ENCODE measurements at regions not wholly inside any gene's neighbourhood (a gene's known extent, or its start where the extent isn't known, plus 50 kb on each side); places are given as distances from the start of the nearest gene placed in this dataset.
"Not testable (repeated sequence)": the region's sequence is repeated elsewhere in the genome, so short reads cannot be mapped to it uniquely, and the experiment has no call there.

GRCh38 chr9:94482110-94482509 lies 72.8 kb upstream of the PCAT7 start:
- Histone ChIP-seq H3K79me2 (ENCODE audit: low read depth) (no peaks in the 10 kb centered on the region), H3K4me3 (no peak overlapping the region), H3K27ac (no peak overlapping the region), H4K20me1 (ENCODE audit: low read depth) (no peaks in the 10 kb centered on the region), H3K36me3 (no peaks in the 10 kb centered on the region), H3K9ac (no peak overlapping the region), H3K4me1 (no peaks in the 10 kb centered on the region), H3K4me2 (no peak overlapping the region), H3F3A (ENCODE audit: low read depth) (no peaks in the 10 kb centered on the region), H3K27me3 (no peaks in the 10 kb centered on the region), H3K9me3 (ENCODE audit: low read depth) (no peaks in the 10 kb centered on the region), H2AFZ (replicated peaks) (no peak overlapping the region)
- no peaks in the 10 kb centered on the region for H3K27me3 Mint-ChIP-seq (ENCODE audit: insufficient read depth, low read depth)
- H3K4me1 Mint-ChIP-seq: no peaks in the 10 kb centered on the region
- H3K36me3 Mint-ChIP-seq: no peaks in the 10 kb centered on the region
- TF ChIP-seq EZH2phosphoT487 (IDR thresholded peaks at IDR 0.05) (no peak), CTCF (IDR thresholded peaks at IDR 0.05) (no peak), EZH2 (IDR thresholded peaks at IDR 0.05) (no peak)
- peaks cover 4% of the 10 kb centered on the region for H3K9me3 Mint-ChIP-seq
- H3K27ac Mint-ChIP-seq: no peak overlapping the region
- no peak overlapping the region for H3K4me3 Mint-ChIP-seq
- DNase-seq (ENCODE audit: low spot score): no peak

DNA sequence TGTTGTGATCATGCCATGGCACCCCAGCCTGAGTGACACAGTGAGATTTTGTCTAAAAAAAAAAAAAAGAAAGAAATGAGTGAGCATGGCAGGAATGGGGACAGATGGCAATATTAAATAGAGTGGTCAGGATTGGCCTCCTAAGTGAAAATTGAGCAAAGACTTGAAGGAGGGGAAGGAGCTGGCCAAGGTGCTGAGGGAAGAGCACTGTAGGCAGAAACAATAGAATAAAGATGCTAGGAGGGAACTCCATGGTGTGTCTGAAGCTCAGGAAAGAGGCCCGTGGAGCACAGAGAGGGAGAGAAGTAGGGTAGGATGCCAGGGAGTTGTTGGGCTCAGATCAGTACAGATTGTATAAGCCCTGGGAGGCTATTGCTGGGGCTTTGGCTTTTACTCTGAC lies 64.4 kb upstream of the PCAT7 start:
- Histone ChIP-seq H3K79me2 (ENCODE audit: low read depth) (no peaks in the 10 kb centered on the region), H3K9me3 (ENCODE audit: low read depth) (no peaks in the 10 kb centered on the region), H3K4me1 (no peaks in the 10 kb centered on the region), H3K4me2 (no peak overlapping the region), H2AFZ (replicated peaks) (no peak overlapping the region), H3K4me3 (no peak overlapping the region), H3K36me3 (no peaks in the 10 kb centered on the region), H4K20me1 (ENCODE audit: low read depth) (peaks cover 11% of the 10 kb centered on the region), H3K27me3 (no peaks in the 10 kb centered on the region), H3F3A (ENCODE audit: low read depth) (no peaks in the 10 kb centered on the region), H3K9ac (no peak overlapping the region), H3K27ac (no peak overlapping the region)
- no peaks in the 10 kb centered on the region for H3K36me3 Mint-ChIP-seq
- H3K4me1 Mint-ChIP-seq: no peaks in the 10 kb centered on the region
- H3K4me3 Mint-ChIP-seq: no peak overlapping the region
- H3K27ac Mint-ChIP-seq: no peak overlapping the region
- no peaks in the 10 kb centered on the region for H3K9me3 Mint-ChIP-seq
- TF ChIP-seq EZH2 (IDR thresholded peaks at IDR 0.05) (no peak), EZH2phosphoT487 (IDR thresholded peaks at IDR 0.05) (no peak), CTCF (IDR thresholded peaks at IDR 0.05) (no peak)
- DNase-seq (ENCODE audit: low spot score): peak; percentile 41
- H3K27me3 Mint-ChIP-seq (ENCODE audit: insufficient read depth, low read depth): peaks cover 4% of the 10 kb centered on the region

GRCh38 chr9:94492125-94492524 lies 62.8 kb upstream of the PCAT7 start:
- not testable (repeated sequence) for H3K27ac Mint-ChIP-seq; H3K27me3 Mint-ChIP-seq (ENCODE audit: insufficient read depth, low read depth); H3K27me3 ChIP-seq; H3K36me3 ChIP-seq; H2AFZ ChIP-seq (replicated peaks); H3F3A ChIP-seq (ENCODE audit: low read depth); H3K9ac ChIP-seq; H3K4me3 ChIP-seq; H3K79me2 ChIP-seq (ENCODE audit: low read depth); DNase-seq (ENCODE audit: low spot score); H3K4me1 ChIP-seq; H3K9me3 ChIP-seq (ENCODE audit: low read depth); H3K4me1 Mint-ChIP-seq; H3K36me3 Mint-ChIP-seq; H3K4me3 Mint-ChIP-seq; H3K27ac ChIP-seq; H3K4me2 ChIP-seq; H3K9me3 Mint-ChIP-seq
- H4K20me1 ChIP-seq (ENCODE audit: low read depth): peaks cover 11% of the 10 kb centered on the region

DNA sequence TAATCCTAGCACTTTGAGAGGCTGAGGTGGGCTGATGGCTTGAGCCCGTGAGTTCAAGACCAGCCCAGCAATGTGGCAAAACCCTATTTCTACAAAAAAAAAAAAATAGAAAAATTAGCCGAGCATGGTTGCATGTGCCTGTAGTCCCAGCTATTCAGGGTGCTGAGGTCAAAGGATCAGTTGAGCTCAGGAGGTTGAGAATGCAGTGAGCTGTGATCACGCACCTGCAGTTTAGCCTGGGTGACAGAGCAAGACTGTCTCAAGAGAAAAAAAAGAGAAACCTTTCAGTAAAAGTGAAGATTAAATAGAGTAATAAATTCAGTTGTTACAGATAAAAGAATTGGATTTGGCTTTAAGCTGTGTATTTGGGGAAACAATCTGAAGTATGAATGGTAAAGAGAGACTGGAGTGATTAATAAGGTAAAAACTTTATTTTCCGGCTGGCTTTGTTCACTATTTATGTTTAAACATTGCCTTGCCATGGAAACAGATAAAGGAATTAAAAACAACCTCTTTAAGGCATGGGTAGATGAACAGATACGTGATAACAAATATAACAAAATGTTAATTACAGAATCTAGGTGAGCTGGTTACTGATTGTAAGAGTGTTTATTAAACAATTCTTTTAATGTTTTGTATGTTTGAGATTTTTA lies 56.0 kb upstream of the PCAT7 start:
- Mint-ChIP-seq H3K9me3 (no peaks in the 10 kb centered on the region), H3K4me1 (no peaks in the 10 kb centered on the region), H3K27ac (no peak overlapping the region), H3K36me3 (no peaks in the 10 kb centered on the region), H3K4me3 (no peak overlapping the region), H3K27me3 (ENCODE audit: insufficient read depth, low read depth) (no peaks in the 10 kb centered on the region)
- H4K20me1 ChIP-seq (ENCODE audit: low read depth): no peaks in the 10 kb centered on the region
- no peak overlapping the region for H3K27ac ChIP-seq
- H2AFZ ChIP-seq (replicated peaks): no peak overlapping the region
- H3K79me2 ChIP-seq (ENCODE audit: low read depth): no peaks in the 10 kb centered on the region
- H3K9me3 ChIP-seq (ENCODE audit: low read depth): no peaks in the 10 kb centered on the region
- H3K4me2 ChIP-seq: no peak overlapping the region
- no peak for TF ChIP-seq EZH2phosphoT487 (IDR thresholded peaks at IDR 0.05)
- TF ChIP-seq EZH2 (IDR thresholded peaks at IDR 0.05): no peak
- TF ChIP-seq CTCF (IDR thresholded peaks at IDR 0.05): no peak
- H3K4me1 ChIP-seq: no peaks in the 10 kb centered on the region
- no peaks in the 10 kb centered on the region for H3F3A ChIP-seq (ENCODE audit: low read depth)
- no peaks in the 10 kb centered on the region for H3K36me3 ChIP-seq
- H3K9ac ChIP-seq: no peak overlapping the region
- no peak for DNase-seq (ENCODE audit: low spot score)
- H3K4me3 ChIP-seq: no peak overlapping the region
- no peaks in the 10 kb centered on the region for H3K27me3 ChIP-seq

Data from neural progenitor cell (in vitro differentiated cells).